ENCODE measurements at regions not wholly inside any gene's neighbourhood (a gene's known extent, or its start where the extent isn't known, plus 50 kb on each side); places are given as distances from the start of the nearest gene placed in this dataset.

DNA sequence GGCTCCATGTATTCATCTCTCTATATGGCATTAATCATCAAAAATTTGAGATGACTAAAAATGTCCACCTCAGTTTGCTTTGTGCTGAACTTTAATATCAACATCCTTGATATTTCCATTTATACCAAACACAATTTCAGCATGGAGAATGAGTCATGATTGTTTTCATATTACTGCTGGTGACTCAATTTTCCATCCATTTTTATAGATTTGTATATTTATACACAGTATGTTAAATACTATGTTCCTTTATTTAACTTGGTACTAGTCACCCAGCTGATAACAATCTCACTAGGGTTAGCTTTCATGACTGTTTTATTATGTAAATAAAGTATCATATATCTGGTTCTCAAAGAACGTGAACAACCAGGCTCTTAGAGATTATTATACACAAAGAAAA is 1255.1 kb downstream of the SLITRK1 start:
- Histone ChIP-seq H3K27ac (no peak overlapping the region), H3K36me3 (no peaks in the 10 kb centered on the region), H3K27me3 (no peaks in the 10 kb centered on the region), H3K9me3 (peaks cover 0 to 2% (median 0%) of the 10 kb centered on the region in 4 donors), H3K4me3 (no peak overlapping the region), H3K4me1 (no peaks in the 10 kb centered on the region)
- DNase-seq: no peak
- intact Hi-C loops (cut with DNase I): no loop called here
- WGBS, 2 donors: 23 to 54% methylated on average over 1 of the region's 1 CpG
- TF ChIP-seq, protein P1, sequence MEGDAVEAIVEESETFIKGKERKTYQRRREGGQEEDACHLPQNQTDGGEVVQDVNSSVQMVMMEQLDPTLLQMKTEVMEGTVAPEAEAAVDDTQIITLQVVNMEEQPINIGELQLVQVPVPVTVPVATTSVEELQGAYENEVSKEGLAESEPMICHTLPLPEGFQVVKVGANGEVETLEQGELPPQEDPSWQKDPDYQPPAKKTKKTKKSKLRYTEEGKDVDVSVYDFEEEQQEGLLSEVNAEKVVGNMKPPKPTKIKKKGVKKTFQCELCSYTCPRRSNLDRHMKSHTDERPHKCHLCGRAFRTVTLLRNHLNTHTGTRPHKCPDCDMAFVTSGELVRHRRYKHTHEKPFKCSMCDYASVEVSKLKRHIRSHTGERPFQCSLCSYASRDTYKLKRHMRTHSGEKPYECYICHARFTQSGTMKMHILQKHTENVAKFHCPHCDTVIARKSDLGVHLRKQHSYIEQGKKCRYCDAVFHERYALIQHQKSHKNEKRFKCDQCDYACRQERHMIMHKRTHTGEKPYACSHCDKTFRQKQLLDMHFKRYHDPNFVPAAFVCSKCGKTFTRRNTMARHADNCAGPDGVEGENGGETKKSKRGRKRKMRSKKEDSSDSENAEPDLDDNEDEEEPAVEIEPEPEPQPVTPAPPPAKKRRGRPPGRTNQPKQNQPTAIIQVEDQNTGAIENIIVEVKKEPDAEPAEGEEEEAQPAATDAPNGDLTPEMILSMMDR (IDR thresholded peaks at IDR 0.05): no peak
- TF ChIP-seq POLR2AphosphoS5 (IDR thresholded peaks at IDR 0.05) (no peak), POLR2A (IDR thresholded peaks at IDR 0.05) (no peak), EP300 (IDR thresholded peaks at IDR 0.05) (no peak)

- Histone ChIP-seq H3K27ac (no peak overlapping the region), H3K27me3 (no peaks in the 10 kb centered on the region), H3K9me3 (peaks cover 0 to 2% (median 0%) of the 10 kb centered on the region in 4 donors), H3K4me1 (no peaks in the 10 kb centered on the region), H3K36me3 (no peaks in the 10 kb centered on the region), H3K4me3 (no peak overlapping the region)
- intact Hi-C loops (cut with DNase I): no loop called here
- TF ChIP-seq POLR2AphosphoS5 (IDR thresholded peaks at IDR 0.05) (no peak), POLR2A (IDR thresholded peaks at IDR 0.05) (no peak), EP300 (IDR thresholded peaks at IDR 0.05) (no peak)
- TF ChIP-seq, protein P1 (IDR thresholded peaks at IDR 0.05): no peak
- no peak for DNase-seq
- WGBS, 2 donors: 57 to 71% methylated on average over 3 of the region's 3 CpGs
These were observed 1256.6 kb downstream of the SLITRK1 start for GRCh38 chr13:82625717-82626116.

DNA sequence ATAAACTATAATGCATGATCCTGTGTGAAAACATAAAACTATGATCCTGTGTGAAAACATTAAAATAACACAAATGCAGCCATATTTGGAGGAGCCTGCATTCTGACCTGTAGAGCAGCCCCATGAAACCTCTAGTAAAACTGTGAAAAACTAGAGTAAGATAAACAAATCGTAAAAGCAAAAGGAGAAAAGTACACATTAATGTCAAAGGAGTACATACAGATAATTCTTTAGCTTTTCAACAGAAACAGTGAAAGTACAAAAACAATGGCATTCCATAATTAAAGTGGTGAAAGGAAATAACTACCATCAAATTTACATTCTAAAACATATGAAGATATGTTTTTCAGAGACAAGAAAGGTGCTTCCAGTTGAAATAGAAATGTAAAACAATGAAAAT is 1267.2 kb downstream of the SLITRK1 start:
- no peaks in the 10 kb centered on the region for H3K4me1 ChIP-seq
- WGBS, 2 donors: 14 to 47% methylated on average over 1 of the region's 1 CpG
- H3K27me3 ChIP-seq: no peaks in the 10 kb centered on the region
- H3K4me3 ChIP-seq: no peak overlapping the region
- no peak for DNase-seq
- no peaks in the 10 kb centered on the region for H3K9me3 ChIP-seq
- intact Hi-C loops (cut with DNase I): no loop called here
- no peak overlapping the region for H3K27ac ChIP-seq
- H3K36me3 ChIP-seq: no peaks in the 10 kb centered on the region
- TF ChIP-seq POLR2AphosphoS5 (IDR thresholded peaks at IDR 0.05): no peak

DNA sequence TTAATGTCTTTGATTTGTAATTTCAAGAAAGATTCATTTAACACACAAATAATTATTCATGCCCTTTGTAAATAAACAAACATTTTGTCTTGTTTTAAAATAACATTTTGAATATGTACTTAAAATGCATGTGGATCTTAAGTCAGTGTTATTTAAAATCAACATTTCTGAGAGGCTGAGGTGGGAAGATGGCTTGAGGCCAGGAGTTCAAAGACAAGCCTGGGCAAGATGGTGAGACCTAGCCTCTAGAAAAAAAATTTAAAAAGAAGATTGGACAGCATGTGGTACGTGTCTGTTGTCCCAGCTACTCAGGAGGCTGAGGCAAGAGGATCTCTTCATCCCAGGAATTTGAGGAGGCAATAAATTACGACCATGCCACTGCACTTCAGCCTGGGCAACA is 1268.2 kb downstream of the SLITRK1 start:
- no peak for DNase-seq
- no peak overlapping the region for H3K27ac ChIP-seq
- no peaks in the 10 kb centered on the region for H3K27me3 ChIP-seq
- H3K9me3 ChIP-seq: no peaks in the 10 kb centered on the region
- H3K36me3 ChIP-seq: no peaks in the 10 kb centered on the region
- TF ChIP-seq, protein P1 (IDR thresholded peaks at IDR 0.05): no peak
- TF ChIP-seq POLR2AphosphoS5 (IDR thresholded peaks at IDR 0.05): no peak
- TF ChIP-seq POLR2A (IDR thresholded peaks at IDR 0.05): no peak
- TF ChIP-seq EP300 (IDR thresholded peaks at IDR 0.05): no peak
- H3K4me3 ChIP-seq: no peak overlapping the region
- intact Hi-C loops (cut with DNase I): no loop called here
- WGBS, 2 donors: 37 to 59% methylated on average over 2 of the region's 2 CpGs
- H3K4me1 ChIP-seq: no peaks in the 10 kb centered on the region

DNA sequence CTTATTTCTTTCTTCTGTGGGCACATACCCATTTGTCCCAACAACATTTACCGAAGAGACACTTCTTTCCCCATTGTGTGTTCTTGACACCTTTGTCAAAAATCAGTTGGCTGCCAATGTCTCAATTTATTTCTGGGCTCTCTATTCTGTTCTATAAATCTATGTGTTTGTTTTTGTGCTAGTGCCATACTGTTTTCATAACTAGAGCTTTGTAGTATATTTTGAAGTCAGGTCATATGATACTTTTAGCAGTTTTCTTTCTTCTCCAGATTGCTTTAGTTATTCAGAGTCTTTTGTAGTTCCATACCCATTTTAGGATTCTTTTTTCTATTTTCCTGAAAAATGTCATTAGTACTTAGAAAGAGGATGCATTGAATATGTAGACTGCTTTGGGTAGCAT is 1276.3 kb downstream of the SLITRK1 start:
- Histone ChIP-seq H3K36me3 (no peaks in the 10 kb centered on the region), H3K4me3 (no peak overlapping the region), H3K27ac (no peak overlapping the region), H3K9me3 (peaks cover 0 to 11% (median 5%) of the 10 kb centered on the region in 4 donors), H3K4me1 (no peaks in the 10 kb centered on the region), H3K27me3 (no peaks in the 10 kb centered on the region)
- intact Hi-C loops (cut with DNase I): no loop called here
- WGBS, 2 donors: 98% methylated on average over 1 of the region's 1 CpG
- TF ChIP-seq, protein P1 (IDR thresholded peaks at IDR 0.05): no peak
- TF ChIP-seq POLR2AphosphoS5 (IDR thresholded peaks at IDR 0.05): no peak
- TF ChIP-seq POLR2A (IDR thresholded peaks at IDR 0.05): no peak
- TF ChIP-seq EP300 (IDR thresholded peaks at IDR 0.05): no peak
- DNase-seq: no peak

All from sigmoid colon (tissue), 6 donors.